ENCODE measurements at regions not wholly inside any gene's neighbourhood (a gene's known extent, or its start where the extent isn't known, plus 50 kb on each side); places are given as distances from the start of the nearest gene placed in this dataset.

GRCh38 chr4:55754754-55755350 is 64.7 kb upstream of the EXOC1L start:
- DNase-seq = no peak

GRCh38 chr4:55756208-55756607 is 63.4 kb upstream of the EXOC1L start:
- DNase-seq = no peak

GRCh38 chr4:55757356-55757952 is 62.1 kb upstream of the EXOC1L start:
- no peak for DNase-seq

GRCh38 chr4:55758066-55758465 is 61.5 kb upstream of the EXOC1L start:
- DNase-seq = no peak

- DNase-seq = no peak
Observed at GRCh38 chr4:55758570-55758969, 61.0 kb upstream of the EXOC1L start.

GRCh38 chr4:55762819-55763218 is 56.8 kb upstream of the EXOC1L start:
- DNase-seq = no peak

- no peak for DNase-seq
Observed at GRCh38 chr4:55763996-55764395, 55.6 kb upstream of the EXOC1L start.

- peak; percentile 51 for DNase-seq
Observed at GRCh38 chr4:55765070-55765469, 54.5 kb upstream of the EXOC1L start.

GRCh38 chr4:55768291-55768690 is 51.3 kb upstream of the EXOC1L start:
- DNase-seq = no peak

All from SHP77 treated with DMSO at 0.1 percent for 48 hours (cell line).